OCI-LY3 (cell line): ENCODE measurements at regions not wholly inside any gene's neighbourhood (a gene's known extent, or its start where the extent isn't known, plus 50 kb on each side); places are given as distances from the start of the nearest gene placed in this dataset.

Experiments
- EZH2phosphoT487 ChIP-seq: fragments of 200-600 bp; shearing (Covaris generic); IDR thresholded peaks from 2 replicates; pipeline ENCODE4 v1.6.1; 2018; ENCODE audit warnings: antibody characterized with exemption, mixed run types, low read depth
- TF ChIP-seq, protein P1 (sequence below): fragments of 200-600, 300-600 bp; sonication (generic); IDR thresholded peaks from 2 replicates; pipeline ENCODE4 v1.5.1; 2014; ENCODE audit warnings: antibody characterized with exemption, low read length, low read depth

DNA sequence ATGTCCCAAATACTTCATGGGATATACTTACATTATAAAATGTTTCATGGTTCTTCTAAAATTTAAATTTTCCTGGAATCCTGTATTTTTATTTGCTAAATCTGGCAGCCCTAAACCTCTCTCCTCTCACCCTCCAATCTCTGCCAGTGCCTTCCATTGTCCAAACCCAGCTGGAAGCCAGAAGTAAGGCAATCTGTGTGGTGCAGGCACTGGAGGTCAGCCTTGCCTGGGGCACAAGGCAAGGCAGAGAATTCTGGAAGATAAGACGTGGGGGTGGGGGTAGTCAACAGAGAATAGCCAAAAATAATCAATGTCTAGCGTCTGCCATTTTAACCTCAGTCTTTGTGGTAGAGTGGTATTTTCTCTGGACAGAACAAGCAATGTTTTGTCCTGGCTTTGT is 381.7 kb downstream of the GPAM start:
- TF ChIP-seq, protein P1, sequence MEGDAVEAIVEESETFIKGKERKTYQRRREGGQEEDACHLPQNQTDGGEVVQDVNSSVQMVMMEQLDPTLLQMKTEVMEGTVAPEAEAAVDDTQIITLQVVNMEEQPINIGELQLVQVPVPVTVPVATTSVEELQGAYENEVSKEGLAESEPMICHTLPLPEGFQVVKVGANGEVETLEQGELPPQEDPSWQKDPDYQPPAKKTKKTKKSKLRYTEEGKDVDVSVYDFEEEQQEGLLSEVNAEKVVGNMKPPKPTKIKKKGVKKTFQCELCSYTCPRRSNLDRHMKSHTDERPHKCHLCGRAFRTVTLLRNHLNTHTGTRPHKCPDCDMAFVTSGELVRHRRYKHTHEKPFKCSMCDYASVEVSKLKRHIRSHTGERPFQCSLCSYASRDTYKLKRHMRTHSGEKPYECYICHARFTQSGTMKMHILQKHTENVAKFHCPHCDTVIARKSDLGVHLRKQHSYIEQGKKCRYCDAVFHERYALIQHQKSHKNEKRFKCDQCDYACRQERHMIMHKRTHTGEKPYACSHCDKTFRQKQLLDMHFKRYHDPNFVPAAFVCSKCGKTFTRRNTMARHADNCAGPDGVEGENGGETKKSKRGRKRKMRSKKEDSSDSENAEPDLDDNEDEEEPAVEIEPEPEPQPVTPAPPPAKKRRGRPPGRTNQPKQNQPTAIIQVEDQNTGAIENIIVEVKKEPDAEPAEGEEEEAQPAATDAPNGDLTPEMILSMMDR = no peak
- no peak for TF ChIP-seq EZH2phosphoT487
